Sciatic nerve (tissue), 2 donors: ENCODE measurements at regions not wholly inside any gene's neighbourhood (a gene's known extent, or its start where the extent isn't known, plus 50 kb on each side); places are given as distances from the start of the nearest gene placed in this dataset.

Experiments used
- ATAC-seq: fragments of 200-7000 bp; cut with Tn5 transposase; one replicate; pipeline ENCODE4 v1.9.1; 2020; ENCODE audit warnings: mild to moderate bottlenecking, moderate library complexity
- DNase-seq: peaks from one replicate; pipeline ENCODE4 v3.0.0-alpha.2; 2020; ENCODE audit warnings: low spot score
- intact Hi-C: fragments of 100-400 bp; cut with DNase I; formaldehyde crosslinking; loops from one replicate; pipeline ENCODE4 v1.14.2; 2022
- donor health status: DM: no; HTN: no; CAD: no.
- donor health status: DM: no; HTN: no; CAD: no.

DNA sequence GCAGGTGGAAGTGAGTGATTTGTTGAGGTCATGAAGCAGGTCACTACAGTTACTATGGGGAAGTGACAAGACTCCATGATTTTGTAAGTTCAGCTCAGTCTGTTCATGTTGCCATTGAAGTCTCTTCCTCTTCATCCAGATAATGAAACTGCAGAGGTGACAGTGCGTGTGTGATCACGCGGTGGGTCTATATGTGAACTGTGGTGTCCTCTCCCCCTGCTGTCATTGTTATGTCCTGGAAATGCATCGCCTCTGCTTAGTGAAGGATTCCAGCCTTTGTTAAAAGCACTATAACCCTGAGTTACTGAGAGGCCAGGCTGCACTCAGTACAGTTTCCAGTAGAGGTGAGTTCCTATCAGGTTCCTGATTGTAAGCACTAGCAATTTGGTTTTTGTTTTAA lies 216.2 kb upstream of the RMST start:
- intact Hi-C loops = no loop called here
- ATAC-seq = no peak
- DNase-seq = no peak

DNA sequence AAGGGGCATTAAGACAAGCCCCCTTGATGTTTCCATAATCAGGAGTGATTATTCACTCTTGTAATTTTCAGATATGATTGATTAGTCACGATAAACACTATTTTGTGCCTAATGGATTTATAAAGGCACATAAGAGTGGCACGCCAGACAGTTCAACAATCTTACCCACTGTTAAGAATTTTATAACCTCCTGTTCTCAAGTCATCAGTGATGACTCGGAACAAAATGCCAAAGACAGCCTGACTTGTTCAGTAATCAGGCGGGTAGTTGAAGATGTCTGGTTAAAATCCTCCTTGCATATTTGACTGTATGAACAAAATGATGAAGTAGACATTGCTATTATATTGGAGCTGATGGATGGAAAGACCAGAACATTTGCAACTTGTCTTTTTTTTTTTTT lies 212.1 kb upstream of the RMST start:
- intact Hi-C loops = no loop called here
- no peak for DNase-seq
- ATAC-seq = no peak

DNA sequence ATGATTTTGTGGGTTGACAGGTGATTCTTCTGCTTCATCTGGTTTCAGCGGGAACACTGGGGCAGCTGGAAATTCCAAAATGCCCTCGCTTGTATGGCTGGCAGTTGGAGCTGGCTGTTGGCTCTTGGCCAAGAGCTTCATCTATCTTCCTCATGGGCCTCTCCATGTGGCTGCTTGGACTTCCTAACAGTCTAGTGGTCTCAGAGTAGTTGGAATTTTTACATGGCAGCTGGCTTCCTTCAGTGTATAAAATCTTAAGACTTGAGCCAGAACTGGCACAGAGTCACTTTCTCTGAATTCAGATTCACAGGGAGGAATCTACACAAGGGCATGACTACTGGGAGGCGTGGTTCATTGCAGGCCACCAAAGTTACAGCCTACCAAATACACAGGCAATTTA lies 204.9 kb upstream of the RMST start:
- ATAC-seq = no peak

DNA sequence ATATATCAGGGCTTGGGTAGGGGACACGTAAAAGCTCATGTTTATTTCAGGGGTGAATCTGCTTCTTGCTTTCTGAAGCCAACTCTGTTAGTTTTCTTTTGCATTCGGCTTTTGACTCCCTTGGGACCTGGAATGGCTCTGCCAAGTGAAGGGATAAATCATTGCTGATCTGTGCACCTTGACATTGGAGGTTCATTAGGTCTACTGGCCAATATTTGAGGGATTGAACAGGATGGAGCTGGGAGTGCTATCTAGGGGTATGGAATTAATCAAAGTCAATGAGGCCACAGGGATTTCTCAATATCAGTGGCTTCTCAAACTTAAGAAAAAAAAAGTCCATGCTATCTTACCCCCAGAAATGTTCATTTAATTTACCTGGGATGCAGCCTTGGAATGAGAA lies 203.5 kb upstream of the RMST start:
- intact Hi-C loops = no loop called here
- no peak for ATAC-seq
- DNase-seq = no peak

More for the DNA sequence above, 204.9 kb upstream of the RMST start:
- intact Hi-C loops = no loop called here
- no peak for DNase-seq

DNA sequence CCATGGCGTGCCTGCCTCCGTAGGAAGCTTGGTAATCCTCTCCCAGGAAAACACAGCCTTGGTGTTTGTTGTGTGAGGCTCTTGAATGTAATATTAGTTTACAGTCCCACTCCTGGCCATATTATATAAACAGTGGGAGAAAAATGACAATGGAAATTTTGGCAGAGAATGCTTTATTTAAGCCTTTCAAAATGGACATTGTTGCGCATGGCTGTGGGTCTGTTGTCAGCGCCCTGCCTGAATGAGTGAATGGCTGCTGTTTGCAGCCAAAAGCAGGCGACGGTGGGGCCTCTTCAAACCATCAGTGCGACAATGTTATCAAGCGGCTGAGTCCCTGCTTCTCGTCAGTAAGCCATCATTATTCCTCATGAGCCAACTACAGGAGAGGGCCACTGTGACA lies 201.8 kb upstream of the RMST start:
- DNase-seq = no peak
- ATAC-seq = no peak
- intact Hi-C loops = no loop called here

DNA sequence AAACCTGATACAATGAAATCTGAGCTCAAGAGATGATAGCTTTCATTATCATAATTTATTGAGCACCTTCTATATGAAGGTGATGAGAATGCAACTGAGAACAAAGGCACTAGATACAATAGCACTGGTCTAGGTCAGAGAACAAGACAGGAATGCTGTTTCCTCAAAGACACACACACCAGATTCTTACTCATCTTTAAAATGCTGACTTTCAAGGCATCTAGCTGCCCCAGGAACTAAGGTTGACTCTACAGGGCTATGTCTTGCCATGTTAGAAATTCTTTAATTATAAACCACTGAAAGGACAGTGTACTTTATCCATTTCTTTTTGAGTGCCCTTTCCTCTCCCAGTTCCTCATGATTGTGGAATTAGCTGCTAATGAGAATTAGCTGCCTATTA lies 195.4 kb upstream of the RMST start:
- intact Hi-C loops = no loop called here
- ATAC-seq = no peak

DNA sequence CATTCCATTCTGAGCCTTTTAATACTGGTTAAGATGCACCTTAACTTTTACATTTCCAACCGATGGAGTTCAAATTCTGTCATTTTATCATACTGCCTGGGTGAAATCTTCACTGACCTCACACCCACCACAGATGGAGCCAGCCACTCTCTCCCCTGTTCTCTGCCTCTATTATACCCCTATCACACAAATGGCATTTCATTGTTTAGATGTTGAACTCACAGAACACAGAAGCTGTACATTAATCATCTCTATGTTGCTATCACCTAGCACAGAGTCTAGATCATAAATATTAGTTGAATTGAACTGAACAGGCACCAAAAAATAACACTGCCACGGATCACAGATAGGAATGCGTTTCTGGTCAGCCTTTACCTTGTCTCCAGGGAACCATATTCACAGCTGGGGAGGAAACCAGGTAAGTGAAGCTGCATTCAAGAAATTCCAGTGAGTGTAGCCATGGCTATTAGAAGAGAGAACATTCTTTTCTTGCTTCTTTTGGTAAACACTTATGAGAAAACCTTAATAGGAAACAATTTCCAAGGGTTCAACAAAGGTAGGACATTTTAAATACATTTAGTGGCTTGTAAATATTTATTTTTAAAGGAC lies 194.9 kb upstream of the RMST start:
- intact Hi-C loops = no loop called here
- DNase-seq = no peak

More for the DNA sequence above, 195.4 kb upstream of the RMST start:
- DNase-seq = no peak

DNA sequence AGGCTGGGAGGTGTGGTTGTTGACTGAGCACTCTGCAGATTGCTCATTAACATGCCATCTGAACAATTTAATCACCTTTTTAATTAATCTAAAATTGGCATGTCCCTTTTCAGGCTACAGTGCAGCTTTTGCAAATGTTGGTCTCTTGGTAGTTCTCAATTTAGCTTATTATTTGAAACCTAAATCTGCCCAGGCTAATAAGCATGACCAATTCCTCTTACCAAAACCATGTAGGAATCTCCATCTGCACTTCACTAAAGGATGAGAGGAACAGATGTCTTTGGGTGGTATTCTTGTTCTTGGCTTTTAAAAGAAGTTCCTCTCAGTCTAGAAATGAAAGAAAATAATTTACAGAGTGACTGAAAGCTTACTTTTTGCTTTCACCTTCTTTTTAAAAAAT lies 190.1 kb upstream of the RMST start:
- DNase-seq (no peak), ATAC-seq (no peak)
- intact Hi-C loops = no loop called here

More for the DNA sequence above, 194.9 kb upstream of the RMST start:
- ATAC-seq = no peak

DNA sequence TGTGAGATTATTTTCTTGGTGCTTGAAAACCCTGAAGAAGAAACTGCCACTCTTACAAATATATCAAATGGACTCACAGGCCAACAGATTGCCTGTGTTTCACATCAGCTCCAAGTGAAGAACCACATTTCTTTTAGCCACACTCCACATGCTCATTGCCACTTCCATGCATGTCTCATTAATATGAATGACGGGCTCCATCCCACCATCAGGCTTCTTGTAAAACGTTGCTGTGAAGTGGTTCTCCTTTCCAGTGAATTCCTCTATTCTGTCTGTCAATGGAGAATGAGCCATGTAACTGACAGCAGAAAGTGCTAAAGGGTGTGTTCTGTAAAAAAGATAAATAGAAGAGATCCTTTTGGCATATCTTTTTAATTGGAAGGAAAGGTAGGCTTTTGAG lies 188.2 kb upstream of the RMST start:
- intact Hi-C loops = no loop called here
- ATAC-seq = no peak
- DNase-seq = no peak

DNA sequence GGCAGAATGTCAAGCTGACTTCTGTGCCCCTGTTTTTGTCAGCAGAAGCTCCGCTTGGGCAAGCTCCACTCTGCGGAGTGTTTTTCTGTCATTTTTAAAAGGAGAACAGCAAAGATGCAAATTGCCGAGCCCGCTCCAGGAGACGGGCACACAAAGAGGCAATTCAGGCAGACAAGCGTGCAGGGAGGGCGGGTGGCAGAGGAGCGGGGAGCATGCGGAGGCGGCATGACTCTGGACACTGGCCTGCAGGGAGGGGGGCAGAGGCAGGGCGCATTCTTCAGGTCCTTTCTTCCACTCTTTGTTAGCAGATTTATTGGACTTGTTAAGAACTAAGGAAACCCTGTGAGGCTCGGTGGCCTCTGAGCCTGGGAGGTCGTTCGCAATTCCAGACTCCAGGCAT lies 187.3 kb upstream of the RMST start:
- peak; percentile 83 for ATAC-seq
- intact Hi-C loops = no loop called here
- peak; percentile 58 for DNase-seq

DNA sequence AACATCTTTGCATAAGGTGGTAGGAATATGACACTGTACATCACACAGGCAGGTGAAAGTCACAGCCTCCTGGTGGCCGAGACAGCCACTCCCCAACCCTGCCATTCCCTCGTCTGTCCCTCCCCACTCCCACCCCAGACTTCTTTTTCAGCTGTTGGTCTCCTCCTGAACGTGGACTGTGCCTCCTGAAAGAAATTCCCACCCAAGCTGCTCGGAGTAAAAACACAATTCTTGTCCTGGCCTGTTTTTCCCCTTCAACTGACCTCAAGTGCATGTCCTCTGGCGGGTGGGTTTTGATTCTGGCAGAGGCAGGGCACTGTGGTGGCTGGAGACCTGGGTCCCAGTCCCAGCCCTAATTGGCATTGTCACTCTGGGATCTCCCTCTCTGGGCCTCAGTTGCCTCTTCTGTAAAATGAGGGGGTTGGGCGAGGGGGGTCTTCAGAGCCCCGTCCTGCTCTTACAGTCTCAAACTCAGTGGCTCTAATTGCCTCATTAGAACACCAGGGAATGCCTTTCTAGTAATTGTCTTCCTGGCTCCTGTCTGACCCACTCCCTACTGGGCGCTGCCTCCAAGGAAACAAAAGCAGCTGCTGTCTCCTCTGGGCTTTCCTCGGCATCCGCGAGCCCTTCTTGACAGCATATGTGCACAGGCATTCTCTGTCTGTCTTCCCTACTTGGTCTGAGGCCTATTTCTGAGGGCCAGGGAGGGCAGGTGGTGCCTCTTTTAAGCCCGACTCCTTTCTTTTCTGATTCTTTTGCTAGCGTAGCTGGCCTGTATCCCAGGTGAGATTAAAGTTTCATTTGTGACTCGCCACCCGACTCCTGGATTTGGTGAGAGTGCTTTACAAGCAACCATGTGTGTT lies 186.6 kb upstream of the RMST start:
- ATAC-seq (peak; percentile 24), DNase-seq (no peak)
- intact Hi-C loops = no loop called here

DNA sequence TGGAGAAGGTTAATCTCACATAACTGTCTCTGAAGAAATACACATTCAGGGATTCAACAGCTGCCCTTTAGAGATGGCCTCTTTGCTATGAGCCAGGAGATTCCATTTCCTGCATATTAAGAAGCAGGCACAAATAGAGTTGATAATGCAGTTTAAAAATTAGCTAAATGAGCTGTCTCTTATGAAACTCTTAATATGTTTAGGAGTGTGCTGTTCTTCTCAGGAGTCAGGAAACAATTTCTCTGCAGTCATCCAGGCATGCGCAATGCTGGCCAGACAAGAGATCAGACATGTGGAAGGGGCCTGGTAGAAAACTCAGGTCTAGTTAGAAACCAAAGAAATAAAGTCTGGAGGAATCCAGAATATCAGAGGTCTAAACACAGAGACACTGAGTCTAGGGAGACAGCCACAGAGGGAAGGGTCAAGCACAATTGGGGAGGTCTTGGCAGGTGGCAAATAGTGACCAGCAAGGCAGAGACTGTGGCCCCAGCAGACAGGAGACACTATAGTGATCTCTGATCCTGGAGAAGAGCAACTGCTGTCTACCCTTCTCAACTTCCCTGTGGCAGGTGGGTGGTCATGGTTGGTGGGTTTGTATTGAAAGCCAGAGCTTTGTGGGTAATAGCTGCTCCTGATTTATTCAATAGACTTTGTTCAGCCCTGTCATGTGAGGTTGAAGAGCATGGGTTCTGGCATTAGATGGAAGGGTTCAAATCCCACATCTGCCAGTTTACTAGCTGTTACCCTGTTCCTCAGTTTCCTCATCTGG lies 185.8 kb upstream of the RMST start:
- no peak for ATAC-seq
- intact Hi-C loops = no loop called here
- DNase-seq = no peak

DNA sequence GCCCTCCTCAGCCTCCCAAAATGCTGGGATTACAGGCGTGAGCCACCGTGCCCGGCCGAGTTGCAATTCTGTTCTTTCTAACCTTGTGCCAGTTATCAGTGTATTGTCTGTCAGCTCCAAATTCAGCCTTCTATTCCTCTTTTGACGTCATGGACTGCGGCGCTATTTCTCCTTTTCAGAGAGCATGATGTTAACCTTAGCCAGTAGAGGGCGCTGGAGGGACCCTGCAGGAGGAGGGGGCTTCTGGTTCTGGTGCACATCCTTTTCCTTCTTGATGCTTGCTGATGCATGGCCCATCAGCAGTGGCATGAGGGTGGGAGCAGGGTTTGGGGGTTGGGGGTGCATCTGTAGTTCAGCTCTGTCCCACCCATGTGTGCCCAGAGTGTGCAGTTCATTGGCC lies 179.3 kb upstream of the RMST start:
- ATAC-seq (no peak), DNase-seq (no peak)
- intact Hi-C loops = no loop called here

DNA sequence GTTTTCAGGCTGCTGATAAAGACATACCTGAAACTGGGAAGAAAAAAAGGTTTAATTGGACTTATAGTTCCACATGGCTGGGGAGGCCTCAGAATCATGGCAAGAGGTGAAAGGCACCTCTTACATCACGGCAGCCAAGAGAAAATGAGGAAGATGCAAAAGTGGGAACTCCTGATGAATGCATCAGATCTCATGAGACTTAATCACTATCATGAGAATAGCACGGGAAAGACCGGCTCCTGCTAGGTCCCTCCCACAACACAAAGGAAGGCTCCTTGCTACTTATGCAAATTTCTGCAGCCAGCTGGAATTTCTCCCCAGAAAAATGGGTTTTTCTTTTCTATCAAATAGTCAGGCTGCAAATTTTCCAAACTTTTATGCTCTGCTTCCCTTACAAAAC lies 174.1 kb upstream of the RMST start:
- no peak for ATAC-seq
- intact Hi-C loops = no loop called here
- no peak for DNase-seq

DNA sequence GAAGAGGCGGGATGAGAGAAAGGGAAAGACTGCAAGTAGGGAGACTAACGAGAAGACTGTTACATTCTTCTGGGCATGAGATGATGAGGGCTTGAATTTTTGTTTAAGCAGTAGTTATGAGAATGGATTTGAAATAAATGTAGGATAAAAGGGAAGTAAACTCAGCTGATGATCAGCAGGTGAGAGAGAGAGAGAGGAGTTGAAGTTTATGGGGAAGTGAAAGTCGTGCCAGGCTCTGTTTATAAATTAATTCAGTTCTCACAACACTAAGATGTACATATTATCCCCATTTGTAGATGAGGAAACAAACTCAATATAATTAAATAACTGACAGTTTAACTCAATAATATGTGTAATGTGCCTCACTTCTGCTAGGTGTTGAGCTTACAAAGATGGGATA lies 170.0 kb upstream of the RMST start:
- no peak for ATAC-seq
- DNase-seq = no peak
- intact Hi-C loops = no loop called here

DNA sequence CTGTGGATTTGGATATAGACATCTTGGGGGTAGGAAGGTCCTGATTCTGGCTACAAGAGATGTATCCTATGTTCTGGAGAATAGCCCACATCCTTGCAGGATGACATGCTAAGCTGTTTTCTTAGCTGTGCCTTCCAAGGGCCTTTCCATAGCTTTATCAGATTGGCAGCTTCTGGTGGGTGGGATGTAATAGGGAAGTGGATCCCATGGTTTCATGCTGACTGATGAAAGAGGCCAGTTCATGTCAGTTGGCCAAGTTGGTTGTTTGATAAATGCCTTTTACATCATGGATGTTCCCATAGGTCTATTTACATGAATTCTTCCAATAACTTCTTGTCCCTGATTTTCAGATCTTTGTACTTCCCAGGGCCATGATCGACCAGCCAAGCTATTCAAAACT lies 169.1 kb upstream of the RMST start:
- DNase-seq (no peak), ATAC-seq (no peak)
- intact Hi-C loops = no loop called here

DNA sequence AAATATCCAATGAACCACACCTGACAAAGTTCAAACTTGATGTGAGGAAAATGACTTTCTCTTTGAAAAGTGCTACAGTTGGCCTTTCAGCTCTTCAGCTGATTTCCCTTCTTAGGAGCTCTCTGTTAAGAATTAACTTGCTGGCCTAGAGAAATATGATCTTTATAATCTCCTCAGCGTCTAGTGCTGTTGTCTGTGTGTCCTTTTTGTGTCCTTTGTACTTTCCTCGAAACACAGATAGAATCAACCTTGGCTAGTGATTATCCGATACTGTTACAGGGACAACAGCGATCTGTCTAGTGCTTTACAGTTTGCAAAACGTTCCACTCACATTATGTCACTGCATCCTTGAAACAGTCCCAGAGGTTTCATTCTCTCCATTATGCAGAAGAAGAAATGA lies 162.8 kb upstream of the RMST start:
- intact Hi-C loops = no loop called here
- DNase-seq = no peak
- no peak for ATAC-seq

DNA sequence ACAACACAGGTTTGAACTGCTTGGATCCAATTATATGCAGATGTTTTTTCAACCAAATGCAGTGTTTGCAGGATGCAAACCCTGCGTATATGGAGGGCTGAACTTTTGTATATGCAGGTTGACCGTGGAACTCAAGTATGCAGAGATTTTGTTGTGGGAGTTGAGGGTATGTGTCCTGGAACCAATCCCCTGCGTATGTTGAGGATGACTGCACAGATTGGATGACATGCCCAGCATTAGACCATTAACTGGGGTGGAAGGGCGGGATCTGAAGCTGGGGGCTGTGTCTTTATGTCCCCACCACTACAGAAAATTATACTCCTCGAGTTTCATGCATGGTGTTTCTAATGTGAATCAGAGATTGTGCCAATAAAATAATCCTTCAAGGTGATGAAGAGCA lies 162.2 kb upstream of the RMST start:
- ATAC-seq (no peak), DNase-seq (no peak)
- intact Hi-C loops = no loop called here

DNA sequence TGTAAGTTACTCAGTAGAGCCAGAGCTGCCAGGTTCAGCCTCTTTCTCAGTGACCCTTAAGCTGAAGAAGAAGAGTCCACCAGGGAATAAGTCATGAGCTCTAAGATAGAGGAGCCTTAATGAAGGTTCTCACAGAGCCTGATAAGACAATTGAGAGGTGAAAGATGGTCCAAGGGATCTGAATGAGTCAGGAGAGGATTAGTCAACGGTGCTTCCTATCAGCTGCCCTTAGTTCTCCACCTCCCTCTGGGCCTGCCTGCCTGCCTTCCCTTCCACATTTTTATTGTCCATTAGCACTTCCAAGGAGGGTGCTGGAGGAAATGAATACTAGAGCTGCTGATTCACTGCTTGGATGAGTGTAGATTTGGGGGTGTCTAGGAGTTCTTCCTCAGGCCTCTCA lies 161.7 kb upstream of the RMST start:
- ATAC-seq (no peak), DNase-seq (no peak)
- intact Hi-C loops = no loop called here

DNA sequence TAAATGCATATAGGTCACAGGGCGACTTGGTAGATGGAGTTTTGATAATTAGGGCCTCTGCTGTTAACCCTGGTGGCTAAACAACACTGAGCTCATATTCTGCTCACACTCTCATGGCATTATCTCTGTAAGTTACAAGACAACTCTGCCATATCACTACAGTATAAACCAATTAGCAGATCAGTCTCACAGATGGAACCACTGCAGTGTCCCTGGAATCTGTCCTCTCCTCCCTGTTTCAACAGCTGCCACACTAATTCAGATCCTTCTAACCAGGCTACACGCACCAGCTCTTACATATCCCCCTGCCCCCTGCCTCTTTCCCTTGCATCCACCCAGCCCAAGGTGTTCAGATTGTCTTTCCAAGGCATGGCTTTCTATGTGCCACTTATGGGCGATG lies 161.0 kb upstream of the RMST start:
- intact Hi-C loops = no loop called here
- DNase-seq = no peak
- ATAC-seq = no peak
